GM18520 (cell line): ENCODE measurements at regions not wholly inside any gene's neighbourhood (a gene's known extent, or its start where the extent isn't known, plus 50 kb on each side); places are given as distances from the start of the nearest gene placed in this dataset.

Source experiments
- ATAC-seq: cut with Tn5 transposase; IDR thresholded peaks from one replicate; pipeline ENCODE4 v1.9.1; 2021; ENCODE audit not compliant: unreplicated experiment

- ATAC-seq, result no peak
These were observed 254.1 kb downstream of the DHX35 start for GRCh38 chr20:39216195-39216594.

GRCh38 chr20:39214828-39215227, 252.7 kb downstream of the DHX35 start:
- ATAC-seq, result no peak

DNA sequence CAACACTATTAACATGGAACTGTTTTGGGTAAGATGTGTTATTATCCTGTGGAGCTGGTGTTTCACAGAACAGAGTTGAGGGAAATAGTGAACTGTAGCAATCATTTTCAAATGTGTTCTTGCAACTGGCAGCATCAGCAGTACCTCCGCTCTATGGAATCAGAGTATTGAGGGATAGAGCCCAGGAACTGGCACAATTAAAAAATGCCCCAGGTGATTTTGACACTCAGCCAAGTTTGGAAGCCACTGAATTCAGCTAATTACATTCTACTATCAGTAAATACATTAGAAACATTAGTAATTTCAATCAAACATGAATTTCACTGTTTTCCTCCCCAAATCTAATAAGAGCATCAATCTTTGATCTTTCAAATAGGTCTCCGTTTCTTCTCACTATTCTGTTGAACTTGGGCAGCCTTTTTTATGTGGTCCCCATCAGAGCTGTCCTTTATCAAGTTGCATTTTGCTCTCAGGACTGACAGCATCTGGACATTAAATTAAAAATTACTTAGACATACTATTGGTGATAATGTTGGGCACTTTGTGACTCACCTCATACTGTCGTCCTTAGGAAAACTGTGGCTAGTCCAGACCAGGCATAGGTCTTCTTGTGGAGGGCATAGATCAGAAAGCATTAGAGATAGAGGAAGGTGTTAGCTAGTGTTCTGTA, 251.5 kb downstream of the DHX35 start:
- no peak for ATAC-seq

- no peak for ATAC-seq
These were observed 249.1 kb downstream of the DHX35 start for GRCh38 chr20:39211060-39211748.

- no peak for ATAC-seq
These were observed 248.3 kb downstream of the DHX35 start for GRCh38 chr20:39210341-39211036.

DNA sequence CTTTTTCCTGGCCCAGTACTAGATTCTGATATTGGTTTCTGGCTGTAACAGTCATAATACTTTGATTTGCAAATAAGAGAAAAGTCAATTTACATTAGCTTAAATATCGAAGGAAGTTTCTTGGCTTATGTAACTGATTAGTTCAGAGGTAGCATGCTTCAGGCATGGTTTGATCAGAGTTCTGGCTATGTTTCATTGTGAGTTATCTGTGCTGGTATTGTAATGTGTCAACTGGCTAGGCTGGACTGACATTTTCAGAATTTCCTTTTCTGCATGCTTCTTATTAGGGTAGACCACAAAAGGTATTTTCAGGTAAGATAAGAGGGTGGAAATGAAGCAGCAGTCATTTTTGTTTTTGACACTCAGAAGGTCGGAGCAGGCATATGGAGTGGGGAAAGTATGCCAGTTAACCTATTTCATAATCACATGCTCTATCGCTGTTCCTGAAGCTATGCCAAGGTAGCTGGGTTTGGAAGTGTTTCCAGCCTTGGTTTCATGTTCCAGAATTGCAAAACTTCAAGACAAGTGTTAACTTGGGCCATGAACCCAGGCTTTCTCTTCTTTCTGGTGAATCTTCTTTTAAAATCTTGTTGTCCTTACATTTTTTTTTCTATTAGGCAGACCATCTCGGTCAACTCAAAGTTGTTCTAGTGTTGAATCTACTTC, 244.9 kb downstream of the DHX35 start:
- no peak for ATAC-seq

DNA sequence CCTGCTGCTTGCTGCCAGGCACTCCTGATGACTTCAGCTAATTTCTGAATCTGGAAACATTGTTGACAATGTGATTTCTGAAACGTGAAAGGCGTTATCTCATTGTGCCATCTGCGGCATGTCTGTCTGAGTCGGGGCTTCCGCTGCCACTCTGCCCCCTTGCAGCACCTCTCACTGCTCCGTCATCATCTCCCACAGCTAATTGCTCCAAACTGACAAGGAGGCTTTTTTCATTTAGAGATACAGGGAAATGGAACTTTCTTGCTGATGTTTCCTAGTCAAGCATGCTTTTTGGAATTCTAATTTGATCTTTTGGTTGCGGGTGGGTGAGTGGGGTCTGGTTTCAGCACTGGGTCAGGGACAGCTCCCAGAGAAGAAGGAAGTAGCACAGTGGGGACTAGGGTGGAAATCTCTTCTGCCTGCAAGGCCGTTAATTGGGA, 233.5 kb downstream of the DHX35 start:
- ATAC-seq, result no peak

DNA sequence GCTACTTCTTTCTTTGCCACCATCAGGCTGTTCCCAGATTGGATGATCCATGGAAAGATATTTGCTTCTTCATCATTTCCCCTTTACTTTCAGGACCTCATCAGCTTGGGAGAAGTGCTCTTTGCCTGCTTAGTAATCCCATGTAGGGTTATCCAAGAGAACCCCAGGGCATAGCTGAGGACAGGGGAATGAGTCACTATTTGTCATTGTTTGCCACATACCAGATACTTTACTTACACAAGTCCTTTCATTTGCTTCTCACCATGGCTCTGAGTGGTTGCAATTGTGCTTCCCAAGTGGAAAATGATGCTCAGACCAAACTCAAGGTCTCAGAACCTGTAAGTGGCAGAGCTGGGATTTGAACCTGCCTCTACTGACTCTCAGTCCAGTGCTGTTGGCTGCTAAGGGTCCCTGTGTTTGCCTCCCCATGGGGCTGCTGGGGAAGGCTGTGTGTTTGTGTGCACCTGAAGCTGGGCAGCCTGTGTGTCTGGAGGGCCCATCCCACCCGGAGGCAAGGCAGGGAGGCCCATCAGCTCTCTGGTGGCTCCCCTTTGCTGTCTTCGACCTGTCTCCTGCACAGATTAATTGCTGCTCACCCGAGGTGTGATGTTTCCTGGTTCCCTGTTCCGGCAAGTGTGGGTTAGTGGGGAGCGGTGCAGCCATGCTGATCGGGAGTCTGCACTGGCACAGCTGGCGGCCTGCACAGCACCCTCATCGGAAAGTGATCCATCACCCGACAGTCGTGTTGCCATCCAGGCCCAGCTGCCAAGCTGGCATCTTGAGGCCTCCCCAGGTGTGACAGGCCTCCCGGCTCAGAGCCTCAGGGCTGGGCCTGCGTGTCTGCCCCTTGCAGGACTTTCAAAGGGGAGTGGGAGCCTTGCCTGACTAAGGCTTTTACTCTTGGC, 228.8 kb downstream of the DHX35 start:
- no peak for ATAC-seq

DNA sequence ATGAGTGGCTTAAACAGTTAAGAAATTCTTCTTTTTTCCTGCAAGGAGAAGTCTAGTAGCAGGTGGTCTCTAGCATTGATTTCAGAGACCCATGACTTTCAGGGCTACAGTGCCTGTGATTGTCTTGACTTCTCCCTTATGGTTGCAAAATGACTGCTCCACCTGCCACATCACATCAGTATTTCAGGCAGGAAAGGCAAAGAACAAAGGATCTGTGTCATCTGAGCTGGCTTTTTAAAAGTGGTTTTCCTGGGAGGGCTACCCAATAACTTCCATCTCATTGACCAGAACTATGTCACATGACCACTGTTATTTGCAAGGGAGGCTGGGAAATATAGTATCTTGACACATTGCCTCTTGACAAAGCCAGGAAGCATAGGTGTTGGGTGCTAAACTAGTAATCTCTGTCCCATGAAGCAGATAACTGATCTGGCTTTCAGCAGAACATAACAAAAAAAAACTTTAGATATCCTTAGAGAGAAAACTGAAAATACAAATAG, 226.2 kb downstream of the DHX35 start:
- no peak for ATAC-seq

GRCh38 chr20:39181490-39181889, 219.3 kb downstream of the DHX35 start:
- ATAC-seq, result no peak

- ATAC-seq, result no peak
These were observed 214.3 kb downstream of the DHX35 start for GRCh38 chr20:39176457-39176856.

GRCh38 chr20:39170896-39171463, 208.8 kb downstream of the DHX35 start:
- ATAC-seq, result no peak

GRCh38 chr20:39165099-39165498, 203.0 kb downstream of the DHX35 start:
- no peak for ATAC-seq

GRCh38 chr20:39164642-39165041, 202.5 kb downstream of the DHX35 start:
- no peak for ATAC-seq

- ATAC-seq, result no peak
These were observed 201.8 kb downstream of the DHX35 start for GRCh38 chr20:39163993-39164392.

DNA sequence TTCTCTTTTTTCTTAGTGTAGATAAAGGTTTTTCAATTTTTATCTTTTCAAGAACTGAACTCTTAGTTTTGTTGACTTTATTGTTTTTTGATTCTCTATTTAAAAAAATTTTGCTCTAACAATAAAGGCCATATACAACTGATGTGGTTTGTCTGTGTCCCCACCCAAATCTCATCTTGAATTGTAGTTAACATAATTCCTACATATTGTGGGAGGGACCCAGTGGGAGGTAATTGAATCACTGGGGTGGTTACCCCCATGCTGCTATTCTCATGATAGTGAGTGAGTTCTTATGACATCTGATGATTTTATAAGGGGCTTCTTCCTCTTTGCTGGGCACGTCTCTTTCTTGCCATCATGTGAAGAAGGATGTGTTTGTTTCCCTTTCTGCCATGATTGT, 199.8 kb downstream of the DHX35 start:
- no peak for ATAC-seq

GRCh38 chr20:39155971-39156370, 193.8 kb downstream of the DHX35 start:
- no peak for ATAC-seq

GRCh38 chr20:39152742-39153141, 190.6 kb downstream of the DHX35 start:
- no peak for ATAC-seq

- ATAC-seq, result no peak
These were observed 190.0 kb downstream of the DHX35 start for GRCh38 chr20:39152126-39152525.

GRCh38 chr20:39150501-39150900, 188.4 kb downstream of the DHX35 start:
- ATAC-seq, result no peak
